GM18909 (cell line): ENCODE measurements at regions not wholly inside any gene's neighbourhood (a gene's known extent, or its start where the extent isn't known, plus 50 kb on each side); places are given as distances from the start of the nearest gene placed in this dataset.
"Not testable (repeated sequence)": the region's sequence is repeated elsewhere in the genome, so short reads cannot be mapped to it uniquely, and the experiment has no call there.

Experiments used
- ATAC-seq: cut with Tn5 transposase; IDR thresholded peaks from one replicate; pipeline ENCODE4 v1.9.1; 2021; ENCODE audit warnings: mild to moderate bottlenecking; ENCODE audit not compliant: unreplicated experiment, poor library complexity

GRCh38 chr4:57220172-57220571, 110.0 kb upstream of the IGFBP7 start:
- peak; percentile 50 for ATAC-seq

DNA sequence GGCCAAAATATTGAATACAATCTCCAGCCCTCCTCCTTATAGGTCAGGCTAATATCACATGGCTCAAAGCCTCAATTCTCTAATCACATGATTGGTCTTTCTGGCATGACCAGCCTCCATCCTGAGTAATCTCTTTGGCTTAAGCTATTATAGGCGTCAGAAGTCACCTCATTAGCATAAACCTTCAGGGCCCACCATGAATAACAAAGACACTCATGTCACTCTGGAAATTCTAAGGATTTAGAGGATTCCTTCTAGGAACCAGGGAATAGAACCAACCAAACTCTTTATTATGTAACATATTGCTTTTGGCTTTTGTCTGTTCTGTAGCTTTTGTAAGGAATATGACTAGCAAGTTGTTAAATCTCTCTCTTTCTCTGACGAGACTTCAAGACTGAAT, 109.2 kb upstream of the IGFBP7 start:
- no peak for ATAC-seq

GRCh38 chr4:57214654-57215411, 104.6 kb upstream of the IGFBP7 start:
- no peak for ATAC-seq

DNA sequence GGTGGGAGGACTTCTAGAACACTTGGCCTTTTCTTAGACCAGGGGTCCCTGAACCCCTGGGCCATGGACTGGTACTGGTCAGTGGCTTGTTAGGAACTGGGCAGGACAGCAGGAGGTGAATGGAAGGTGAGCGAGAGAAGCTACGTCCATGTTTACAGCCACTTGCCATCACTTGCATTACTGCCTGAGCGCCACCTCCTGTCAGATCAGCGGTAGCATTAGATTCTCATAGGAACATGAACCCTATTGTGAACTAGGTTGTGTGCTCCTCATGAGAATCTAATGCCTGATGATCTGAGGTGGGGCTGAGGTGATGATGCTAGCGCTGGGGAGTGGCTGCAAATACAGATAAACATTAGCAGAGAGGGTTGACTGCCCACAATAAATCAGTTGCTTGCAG, 100.9 kb upstream of the IGFBP7 start:
- no peak for ATAC-seq

DNA sequence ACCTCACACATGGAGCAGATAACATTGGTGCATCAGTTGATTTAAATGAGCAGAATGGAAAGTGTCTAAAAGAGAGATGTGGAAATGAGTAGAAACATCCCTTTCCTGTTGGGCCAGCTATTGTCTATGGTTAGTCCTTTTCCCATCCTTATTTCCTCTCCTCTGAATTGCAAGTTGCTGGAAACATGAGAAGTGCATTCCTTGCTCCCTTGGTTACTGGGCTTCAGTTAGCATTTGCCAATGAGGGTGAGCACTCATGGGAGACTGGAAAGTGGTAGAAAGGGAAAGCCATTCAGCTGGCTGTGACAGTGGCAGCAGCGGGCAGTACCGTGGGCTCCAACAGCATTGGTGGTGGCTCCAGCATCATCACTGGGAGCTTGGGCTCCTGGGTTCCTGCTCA, 96.0 kb upstream of the IGFBP7 start:
- no peak for ATAC-seq

DNA sequence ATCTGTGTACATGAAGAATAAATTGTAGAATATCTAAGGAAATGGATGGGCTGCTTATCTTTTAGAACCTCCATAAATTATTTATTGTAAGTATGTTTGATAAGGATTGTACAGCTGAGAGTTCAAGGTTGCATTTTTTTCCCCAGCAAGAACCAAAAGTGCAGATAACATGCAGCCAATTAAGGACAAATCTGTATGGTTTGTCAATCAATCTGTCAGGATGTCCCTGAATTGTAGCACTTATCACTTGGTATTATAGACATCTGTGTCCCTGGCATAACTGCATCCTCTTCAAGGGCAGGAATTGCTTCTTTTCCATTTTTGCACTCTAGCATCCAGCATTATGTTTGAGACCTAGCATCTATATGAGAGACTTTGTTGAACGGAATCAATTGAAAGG, 95.4 kb upstream of the IGFBP7 start:
- no peak for ATAC-seq

- no peak for ATAC-seq
Measured at GRCh38 chr4:57200799-57201327, 90.7 kb upstream of the IGFBP7 start.

DNA sequence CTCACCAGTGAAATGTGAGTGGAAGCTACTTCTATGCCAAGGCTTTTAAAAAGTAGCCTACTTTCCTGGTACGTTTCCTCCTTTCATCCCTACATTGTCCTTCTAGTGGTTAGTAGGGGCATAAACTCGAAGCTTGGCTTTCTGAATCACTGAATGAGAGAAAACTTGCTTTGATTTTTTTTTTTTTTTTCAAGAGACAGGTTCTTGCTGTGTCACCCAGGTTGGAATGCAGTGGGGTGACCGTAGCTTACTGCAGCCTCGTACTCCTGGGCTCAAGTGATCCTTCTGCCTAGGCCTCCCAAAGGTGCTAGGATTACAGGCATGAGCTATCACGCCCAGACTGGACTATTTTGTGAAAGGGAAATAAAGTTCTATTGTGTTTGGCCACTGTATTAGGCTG, 89.1 kb upstream of the IGFBP7 start:
- no peak for ATAC-seq

DNA sequence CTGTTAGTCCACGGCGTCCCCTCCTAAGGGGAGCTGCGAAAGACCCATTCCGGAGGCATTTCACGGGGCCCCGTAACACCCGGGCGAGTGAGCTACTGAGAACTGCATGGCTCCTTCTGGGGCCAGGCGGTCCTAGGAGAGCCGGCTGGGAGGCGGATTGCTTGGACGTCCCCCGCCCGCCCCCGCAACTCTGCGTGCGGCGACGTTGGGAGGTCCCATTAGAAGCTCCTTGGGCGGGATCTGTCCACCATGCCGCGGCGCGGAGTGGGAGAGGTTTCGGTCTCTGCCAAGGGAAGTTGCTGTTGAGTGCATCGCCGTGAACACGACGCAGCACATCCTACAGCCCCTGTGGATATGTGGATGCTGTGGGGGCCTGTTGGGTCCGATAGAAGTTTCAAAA, 85.4 kb upstream of the IGFBP7 start:
- no peak for ATAC-seq

GRCh38 chr4:57194068-57194611, 84.0 kb upstream of the IGFBP7 start:
- no peak for ATAC-seq

DNA sequence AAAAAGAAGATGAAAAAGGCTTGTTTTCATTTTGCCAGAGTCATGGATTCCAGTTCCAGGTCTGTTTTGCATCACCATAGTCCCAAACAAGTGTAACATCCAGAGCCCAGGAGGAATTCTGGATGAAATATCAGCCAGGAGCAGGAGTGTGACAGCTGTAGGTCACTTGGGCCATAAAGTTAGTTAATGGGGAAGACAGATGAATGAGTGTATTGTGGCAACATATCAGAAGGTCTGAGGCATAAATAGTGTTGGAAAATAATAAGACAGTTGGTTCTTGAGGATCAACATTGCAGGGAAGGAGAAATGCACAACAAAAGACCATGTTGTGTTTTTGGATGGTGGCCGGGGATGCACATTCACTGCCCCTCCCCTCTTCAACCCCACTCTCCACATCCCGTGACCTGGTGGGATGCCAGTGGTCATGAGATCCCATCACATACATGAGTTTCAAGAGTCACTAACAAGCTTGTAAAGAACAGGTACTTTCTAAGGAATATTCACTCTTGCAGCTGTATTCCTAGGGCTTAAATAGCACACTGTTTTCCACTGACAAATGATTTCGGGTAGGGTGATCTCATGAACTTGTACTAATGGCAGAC, 83.1 kb upstream of the IGFBP7 start:
- ATAC-seq, result no peak

DNA sequence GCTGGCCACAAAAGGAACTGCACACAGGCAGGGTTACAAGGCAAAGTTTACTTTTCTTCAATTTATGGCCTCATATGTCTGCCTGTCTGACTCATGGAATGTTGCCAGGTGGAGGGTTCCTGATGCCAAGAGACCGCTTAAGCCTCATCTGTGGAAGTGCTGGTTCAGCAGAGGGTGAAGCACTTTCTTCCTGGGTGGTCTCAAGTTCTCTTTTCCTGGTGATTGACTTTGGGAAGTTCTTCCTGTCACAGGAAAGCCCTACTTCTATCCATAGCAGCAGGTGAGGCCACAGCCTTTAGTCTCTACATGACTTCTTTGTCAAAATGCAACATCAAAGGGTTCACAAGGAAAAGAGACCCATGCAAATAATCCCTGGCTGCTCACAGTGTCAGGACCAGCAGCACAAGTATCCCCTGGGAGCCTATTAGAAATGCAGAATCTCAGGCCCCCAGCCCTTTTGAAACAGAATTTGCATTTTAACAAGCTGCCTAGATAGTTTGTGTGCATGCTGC, 81.4 kb upstream of the IGFBP7 start:
- no peak for ATAC-seq

DNA sequence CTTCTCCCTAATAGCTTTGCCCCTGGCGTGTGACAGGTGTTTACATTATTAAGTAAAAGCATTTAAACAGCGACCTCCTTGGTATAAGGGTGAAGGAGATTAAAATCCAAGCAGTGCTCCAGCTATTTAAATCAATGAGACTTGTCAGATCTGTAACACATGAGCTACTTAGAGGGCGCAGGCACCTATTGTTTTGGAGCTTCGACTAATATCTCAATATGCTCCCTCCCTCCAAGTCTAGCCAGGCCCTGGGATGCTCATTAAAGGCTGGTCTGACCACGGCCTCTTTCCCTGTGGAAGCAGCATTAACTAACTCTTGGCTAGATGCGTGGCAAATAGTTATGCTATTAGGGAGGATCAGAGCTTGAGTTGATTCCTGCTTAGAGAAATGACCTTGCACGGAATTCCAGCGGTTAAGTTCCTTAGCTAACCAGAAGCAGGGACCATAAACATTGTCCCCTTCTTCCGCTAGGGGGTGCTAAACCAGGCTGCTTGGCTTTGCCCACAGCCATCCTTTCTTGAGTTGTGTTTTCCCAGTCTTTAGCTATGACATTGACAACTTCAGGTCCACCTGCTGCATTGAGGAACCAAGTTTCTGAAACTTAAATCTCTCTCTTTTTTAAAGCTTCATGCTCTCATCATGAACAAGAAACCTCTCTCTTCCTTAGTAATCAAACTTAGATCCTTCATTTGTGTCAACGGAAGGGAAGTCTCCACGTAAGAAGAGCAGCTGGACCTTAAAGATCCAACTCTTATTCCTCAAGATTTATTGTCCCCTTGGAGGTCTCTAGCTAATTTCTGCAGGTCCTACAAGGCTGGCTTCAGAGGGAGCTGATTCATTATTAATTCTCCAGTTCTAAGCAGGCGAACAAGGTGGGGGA, 80.7 kb upstream of the IGFBP7 start:
- ATAC-seq, result peak; percentile 64

GRCh38 chr4:57187246-57187645, 77.1 kb upstream of the IGFBP7 start:
- no peak for ATAC-seq

- ATAC-seq, result no peak
Measured at GRCh38 chr4:57184378-57185029, 74.3 kb upstream of the IGFBP7 start.

DNA sequence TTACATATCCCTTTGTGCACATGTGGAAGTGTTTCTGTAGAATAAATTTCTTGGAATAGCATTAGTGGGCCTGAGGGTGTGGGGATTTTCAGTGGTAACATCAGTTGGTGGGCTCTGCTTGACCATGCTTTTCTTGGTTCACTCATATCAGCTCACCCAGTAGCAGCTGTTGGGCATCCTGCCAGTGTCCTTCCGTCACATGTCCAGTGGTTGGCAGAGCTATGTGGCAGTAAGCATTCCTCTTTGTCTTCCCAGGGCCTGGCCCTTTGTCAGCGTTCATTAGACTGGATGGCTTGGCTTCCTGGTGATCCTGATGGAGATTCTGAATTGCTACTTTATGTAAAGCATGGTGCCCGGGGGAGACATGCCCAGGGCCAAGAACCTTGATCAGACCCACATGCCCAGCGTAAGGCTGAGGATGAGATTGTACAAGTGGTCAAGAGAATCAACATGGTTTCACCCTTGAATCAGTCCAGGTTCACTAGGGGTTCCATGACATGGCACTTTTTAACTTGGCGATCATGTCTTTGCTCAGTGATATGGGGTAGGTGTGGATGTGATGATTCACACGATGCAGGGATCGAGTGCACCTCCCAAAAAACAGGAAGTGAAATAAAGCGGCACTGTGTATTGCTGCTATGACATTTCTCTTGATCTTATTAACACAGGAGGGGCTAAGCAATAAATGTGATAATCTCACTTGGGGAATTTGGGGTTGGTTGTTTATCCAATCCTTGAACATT, 72.1 kb upstream of the IGFBP7 start:
- no peak for ATAC-seq

DNA sequence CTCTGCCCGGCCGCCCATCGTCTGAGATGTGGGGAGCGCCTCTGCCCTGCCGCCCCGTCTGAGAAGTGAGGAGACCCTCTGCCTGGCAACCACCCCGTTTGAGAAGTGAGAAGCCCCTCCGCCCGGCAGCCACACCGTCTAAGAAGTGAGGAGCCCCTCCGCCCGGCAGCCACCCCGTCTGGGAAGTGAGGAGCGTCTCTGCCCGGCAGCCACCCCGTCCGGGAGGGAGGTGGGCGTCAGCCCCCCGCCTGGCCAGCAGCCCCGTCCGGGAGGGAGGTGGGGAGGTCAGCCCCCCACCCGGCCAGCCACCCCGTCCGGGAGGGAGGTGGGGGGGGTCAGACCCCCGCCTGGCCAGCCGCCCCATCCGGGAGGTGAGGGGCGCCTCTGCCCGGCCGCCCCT, 63.0 kb upstream of the IGFBP7 start:
- not testable (repeated sequence) for ATAC-seq

DNA sequence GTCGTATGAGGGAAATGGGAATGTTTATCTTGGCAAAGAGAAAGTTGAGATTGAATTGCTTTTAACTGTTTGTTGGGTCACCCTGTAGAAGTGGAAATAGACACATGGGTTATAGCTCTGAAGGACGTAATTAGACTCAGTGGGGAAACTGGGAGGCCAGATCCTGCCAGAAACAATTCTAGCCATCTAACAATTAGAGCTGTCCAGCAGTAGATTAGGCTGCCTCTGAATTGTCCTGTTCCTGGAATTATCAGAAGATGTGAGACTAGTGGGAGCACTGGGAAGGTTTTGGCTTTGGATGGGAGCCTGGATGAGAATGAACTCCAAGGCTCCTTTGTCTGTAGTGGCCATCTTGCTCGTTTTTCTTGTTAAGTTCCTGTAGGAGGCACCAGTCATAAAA, 61.9 kb upstream of the IGFBP7 start:
- ATAC-seq, result no peak

GRCh38 chr4:57168982-57169381, 58.8 kb upstream of the IGFBP7 start:
- ATAC-seq, result no peak
